DND-41 (cell line): ENCODE measurements at regions not wholly inside any gene's neighbourhood (a gene's known extent, or its start where the extent isn't known, plus 50 kb on each side); places are given as distances from the start of the nearest gene placed in this dataset.

Experiments used
- CTCF ChIP-seq: IDR thresholded peaks from 2 replicates; pipeline ENCODE4 v1.5.1; 2012; ENCODE audit warnings: borderline replicate concordance, low read length, moderate library complexity, mild to moderate bottlenecking; ENCODE audit not compliant: poor library complexity, severe bottlenecking; ENCODE audit errors: extremely low read depth
- EZH2 ChIP-seq: IDR thresholded peaks from 3 replicates; pipeline ENCODE4 v1.6.1; 2012; ENCODE audit warnings: borderline replicate concordance, low read depth, mild to moderate bottlenecking, moderate library complexity, low read length, inconsistent platforms; ENCODE audit not compliant: severe bottlenecking

GRCh38 chr10:125415964-125416363, 255.6 kb upstream of the CTBP2 start:
- TF ChIP-seq CTCF (no peak), EZH2 (no peak)
